ENCODE measurements at regions not wholly inside any gene's neighbourhood (a gene's known extent, or its start where the extent isn't known, plus 50 kb on each side); places are given as distances from the start of the nearest gene placed in this dataset.

- TF ChIP-seq CTCF (IDR thresholded peaks at IDR 0.05) (no peak), POLR2AphosphoS5 (IDR thresholded peaks at IDR 0.05; ENCODE audit: low read depth, low read length) (no peak)
- TF ChIP-seq, protein P1, sequence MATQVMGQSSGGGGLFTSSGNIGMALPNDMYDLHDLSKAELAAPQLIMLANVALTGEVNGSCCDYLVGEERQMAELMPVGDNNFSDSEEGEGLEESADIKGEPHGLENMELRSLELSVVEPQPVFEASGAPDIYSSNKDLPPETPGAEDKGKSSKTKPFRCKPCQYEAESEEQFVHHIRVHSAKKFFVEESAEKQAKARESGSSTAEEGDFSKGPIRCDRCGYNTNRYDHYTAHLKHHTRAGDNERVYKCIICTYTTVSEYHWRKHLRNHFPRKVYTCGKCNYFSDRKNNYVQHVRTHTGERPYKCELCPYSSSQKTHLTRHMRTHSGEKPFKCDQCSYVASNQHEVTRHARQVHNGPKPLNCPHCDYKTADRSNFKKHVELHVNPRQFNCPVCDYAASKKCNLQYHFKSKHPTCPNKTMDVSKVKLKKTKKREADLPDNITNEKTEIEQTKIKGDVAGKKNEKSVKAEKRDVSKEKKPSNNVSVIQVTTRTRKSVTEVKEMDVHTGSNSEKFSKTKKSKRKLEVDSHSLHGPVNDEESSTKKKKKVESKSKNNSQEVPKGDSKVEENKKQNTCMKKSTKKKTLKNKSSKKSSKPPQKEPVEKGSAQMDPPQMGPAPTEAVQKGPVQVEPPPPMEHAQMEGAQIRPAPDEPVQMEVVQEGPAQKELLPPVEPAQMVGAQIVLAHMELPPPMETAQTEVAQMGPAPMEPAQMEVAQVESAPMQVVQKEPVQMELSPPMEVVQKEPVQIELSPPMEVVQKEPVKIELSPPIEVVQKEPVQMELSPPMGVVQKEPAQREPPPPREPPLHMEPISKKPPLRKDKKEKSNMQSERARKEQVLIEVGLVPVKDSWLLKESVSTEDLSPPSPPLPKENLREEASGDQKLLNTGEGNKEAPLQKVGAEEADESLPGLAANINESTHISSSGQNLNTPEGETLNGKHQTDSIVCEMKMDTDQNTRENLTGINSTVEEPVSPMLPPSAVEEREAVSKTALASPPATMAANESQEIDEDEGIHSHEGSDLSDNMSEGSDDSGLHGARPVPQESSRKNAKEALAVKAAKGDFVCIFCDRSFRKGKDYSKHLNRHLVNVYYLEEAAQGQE (IDR thresholded peaks at IDR 0.05; ENCODE audit: insufficient read depth in 1 of 2, low read depth in 2 of 2, low read length in 1 of 2), result no peak
Observed at GRCh38 chr16:86060381-86061317, 161.7 kb downstream of the IRF8 start.

All from Panc1 (cell line).